T-helper 17 cell (primary cell): ENCODE measurements at regions not wholly inside any gene's neighbourhood (a gene's known extent, or its start where the extent isn't known, plus 50 kb on each side); places are given as distances from the start of the nearest gene placed in this dataset.
"Not testable (repeated sequence)": the region's sequence is repeated elsewhere in the genome, so short reads cannot be mapped to it uniquely, and the experiment has no call there.

ENCODE experiments used
- ATAC-seq: fragments of 150-1000 bp; cut with Tn5 transposase; 2 replicates; pipeline ENCODE4 v1.10.0; 2021; ENCODE audit warnings: mild to moderate bottlenecking, moderate library complexity
- DNase-seq, 3 donors: peaks; one replicate each; pipeline versions ENCODE4 v3.0.0 to v3.0.0-alpha.2; 2020 to 2021
- H3K9me3 ChIP-seq: one replicate; pipeline ENCODE4 v1.7.0; 2013; ENCODE audit warnings: low read length, mild to moderate bottlenecking; ENCODE audit not compliant: control insufficient read depth, poor library complexity, severe bottlenecking
- H3K27ac Mint-ChIP-seq: one replicate; pipeline ENCODE4 v1.8.0; 2022; ENCODE audit warnings: mild to moderate bottlenecking, moderate library complexity, mixed read lengths
- H3K27me3 Mint-ChIP-seq: one replicate; pipeline ENCODE4 v1.8.0; 2022; ENCODE audit warnings: mixed read lengths
- H3K36me3 Mint-ChIP-seq: one replicate; pipeline ENCODE4 v1.8.0; 2022; ENCODE audit warnings: low read depth, mixed read lengths
- H3K4me1 Mint-ChIP-seq: one replicate; pipeline ENCODE4 v1.8.0; 2022; ENCODE audit warnings: mild to moderate bottlenecking, mixed read lengths
- H3K4me3 Mint-ChIP-seq: one replicate; pipeline ENCODE4 v1.8.0; 2022; ENCODE audit warnings: mild to moderate bottlenecking, moderate library complexity, mixed read lengths

DNA sequence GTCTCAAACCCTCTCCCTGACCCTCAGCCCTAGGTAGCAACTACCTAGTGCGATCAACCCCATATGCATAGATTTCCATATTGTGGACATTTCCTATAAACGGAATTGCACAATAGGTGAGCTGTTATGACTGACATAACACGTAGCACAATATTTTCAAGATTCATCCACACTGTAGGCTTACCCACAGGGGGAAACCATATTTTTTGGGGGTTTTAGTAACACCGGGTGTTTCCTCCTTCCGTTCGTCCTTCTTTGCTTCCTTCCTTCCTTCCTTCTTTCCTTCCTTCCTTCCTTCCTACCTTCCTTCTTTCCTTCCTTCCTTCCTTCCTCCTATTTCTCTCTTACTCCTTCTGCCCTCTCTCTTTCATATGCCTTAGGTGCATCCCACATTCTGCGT, 524.2 kb downstream of the CWH43 start:
- not testable (repeated sequence) for H3K4me1 Mint-ChIP-seq, H3K27me3 Mint-ChIP-seq, ATAC-seq, H3K4me3 Mint-ChIP-seq, H3K36me3 Mint-ChIP-seq, H3K9me3 ChIP-seq, DNase-seq, H3K27ac Mint-ChIP-seq

DNA sequence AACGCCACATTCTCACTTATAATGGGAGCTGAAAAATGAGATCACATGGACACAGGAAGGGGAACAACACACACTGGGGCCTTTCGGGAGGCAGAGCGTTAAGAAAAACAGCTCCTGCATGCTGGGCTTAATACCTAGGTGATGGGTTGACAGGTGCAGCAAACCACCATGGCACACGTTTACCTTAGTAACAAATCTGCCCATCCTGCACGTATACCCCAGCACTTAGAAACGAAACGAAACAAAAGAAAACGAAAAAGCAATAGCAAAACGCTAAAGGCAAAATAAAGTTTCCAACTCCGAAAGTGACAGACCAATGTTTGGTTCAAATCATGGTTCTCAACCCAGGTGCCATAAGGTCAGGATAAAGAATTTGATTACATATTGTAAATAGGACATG, 525.3 kb downstream of the CWH43 start:
- ATAC-seq, H3K4me1 Mint-ChIP-seq, H3K27ac Mint-ChIP-seq, H3K27me3 Mint-ChIP-seq, H3K4me3 Mint-ChIP-seq, H3K9me3 ChIP-seq, H3K36me3 Mint-ChIP-seq, DNase-seq: not testable (repeated sequence)

DNA sequence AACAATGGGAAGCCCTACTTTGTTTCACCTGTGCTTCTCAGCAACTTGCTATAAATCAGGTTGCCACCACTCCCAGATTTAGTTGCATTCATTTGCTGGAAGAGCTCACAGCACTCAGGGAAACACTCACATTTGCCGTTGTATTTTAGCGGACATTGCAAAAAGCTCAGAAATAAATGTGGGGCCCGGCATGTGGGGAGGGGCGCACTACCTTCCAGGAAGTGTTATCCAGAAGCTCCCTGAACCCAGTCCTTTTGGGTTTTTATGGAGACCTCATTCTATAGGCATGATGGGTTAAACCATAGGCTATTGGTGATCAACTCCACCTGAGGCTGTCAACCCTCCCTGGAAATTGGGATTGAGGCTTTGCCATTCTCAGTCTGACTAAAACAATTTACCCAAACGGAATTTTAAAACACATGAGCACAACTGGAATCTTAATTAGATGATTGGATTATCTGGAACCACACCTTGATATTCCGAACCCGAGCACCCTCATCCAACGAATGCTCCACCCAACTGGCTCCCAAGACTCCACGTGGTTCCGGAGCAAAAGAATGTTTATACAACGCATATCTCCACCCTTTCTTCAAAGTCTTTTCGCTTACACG, 525.9 kb downstream of the CWH43 start:
- H3K27ac Mint-ChIP-seq, H3K9me3 ChIP-seq, H3K36me3 Mint-ChIP-seq, ATAC-seq, H3K4me1 Mint-ChIP-seq, H3K4me3 Mint-ChIP-seq, H3K27me3 Mint-ChIP-seq: not testable (repeated sequence)
- peak in 1 of 3 donors; percentile 12 for DNase-seq

DNA sequence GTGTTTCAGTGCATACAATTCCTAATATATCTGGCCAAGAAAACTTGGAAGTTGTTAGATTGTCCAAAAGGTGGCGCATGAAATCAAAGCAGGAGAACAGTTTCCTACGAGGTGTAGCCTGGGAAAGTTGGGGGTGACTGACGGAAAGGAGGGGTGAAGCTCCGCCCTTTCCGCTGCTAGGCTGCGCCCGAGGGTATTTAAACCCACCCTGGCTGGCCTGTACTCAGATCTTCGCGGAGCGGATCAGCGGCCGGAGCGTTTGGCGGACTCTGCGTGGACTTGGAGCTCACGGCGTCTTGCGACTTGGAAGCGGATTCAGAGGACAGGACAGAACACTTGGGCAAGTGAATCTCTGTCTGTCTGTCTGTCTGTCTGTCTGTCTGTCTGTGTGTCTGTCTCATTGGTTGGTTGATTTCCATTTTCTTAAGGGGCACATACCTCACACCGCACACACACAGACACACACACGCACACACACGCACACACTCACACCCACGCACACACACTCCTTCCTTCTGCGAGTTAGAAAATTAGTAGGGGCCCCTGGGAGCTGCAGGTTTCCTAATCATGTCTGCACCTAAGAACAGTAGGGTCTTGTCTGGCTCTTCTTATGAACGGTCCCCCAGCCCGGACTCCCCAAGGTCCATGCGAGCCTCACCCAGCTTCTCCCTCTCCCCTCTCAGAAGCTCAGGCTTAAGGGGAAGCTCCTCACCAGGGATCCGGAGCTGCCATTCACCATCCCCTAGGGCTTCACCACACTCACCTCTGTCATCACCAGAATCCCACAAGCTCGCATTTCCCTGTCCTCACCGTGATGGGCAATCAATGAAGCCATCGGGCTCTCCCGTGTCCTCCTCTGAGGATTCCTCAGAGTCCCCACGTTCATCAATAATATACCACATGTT, 526.8 kb downstream of the CWH43 start:
- H3K4me1 Mint-ChIP-seq, ATAC-seq, H3K4me3 Mint-ChIP-seq, H3K27me3 Mint-ChIP-seq, H3K27ac Mint-ChIP-seq, H3K36me3 Mint-ChIP-seq, H3K9me3 ChIP-seq: not testable (repeated sequence)
- peak in 1 of 3 donors; percentile 33 for DNase-seq

DNA sequence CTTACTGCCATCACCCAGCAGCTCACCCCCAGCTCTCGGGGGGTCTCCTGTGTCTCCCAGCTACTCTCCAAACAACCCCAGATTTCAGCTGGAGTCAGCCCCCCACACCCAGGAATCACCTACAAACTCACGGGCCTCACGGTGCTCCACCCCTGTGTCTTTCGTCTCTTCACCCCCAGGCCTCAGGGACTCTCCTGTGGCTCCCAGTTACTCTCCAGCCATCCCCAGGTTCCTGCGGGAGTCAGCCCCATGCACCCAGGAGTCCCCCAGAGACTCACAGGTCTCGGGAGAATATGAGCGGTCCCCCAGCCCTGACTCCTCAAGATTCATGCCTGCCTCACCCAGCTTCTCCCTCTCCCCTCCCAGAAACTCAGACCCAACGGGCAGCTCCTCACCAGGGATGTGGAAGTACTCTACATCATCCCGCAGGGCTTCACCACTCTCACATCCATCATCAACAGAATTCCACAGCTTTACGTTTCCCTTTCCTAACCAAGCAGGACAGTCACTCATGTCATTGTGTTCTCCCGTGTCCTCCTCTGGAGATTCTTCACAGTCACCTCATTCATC, 527.6 kb downstream of the CWH43 start:
- DNase-seq = peak in 1 of 3 donors; percentile 27
- not testable (repeated sequence) for H3K4me3 Mint-ChIP-seq, H3K9me3 ChIP-seq, H3K36me3 Mint-ChIP-seq, H3K27me3 Mint-ChIP-seq, H3K4me1 Mint-ChIP-seq, ATAC-seq, H3K27ac Mint-ChIP-seq

DNA sequence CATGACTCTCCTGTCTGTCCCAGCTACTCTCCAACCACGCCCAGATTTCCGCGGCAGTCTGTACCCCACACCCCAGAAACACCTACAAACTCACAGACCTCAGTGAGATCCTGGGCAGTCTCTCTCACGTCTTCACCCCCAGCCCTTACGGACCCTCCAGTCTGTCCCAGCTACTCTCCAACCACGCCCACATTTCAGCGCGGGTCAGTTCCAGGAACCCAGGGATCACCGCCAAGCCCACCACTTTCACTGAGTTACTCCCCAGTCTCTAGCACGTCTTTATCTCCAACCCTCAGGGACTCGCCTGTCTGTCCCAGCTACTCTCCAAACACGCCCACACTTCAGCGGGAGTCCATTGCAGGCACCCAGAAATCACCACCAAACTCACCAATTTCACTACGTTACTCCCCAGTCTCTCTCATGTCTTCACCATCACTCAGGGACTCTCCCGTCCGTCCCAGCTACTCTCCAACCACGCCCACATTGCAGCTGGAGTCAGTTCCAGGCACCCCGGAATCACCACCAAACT, 528.2 kb downstream of the CWH43 start:
- not testable (repeated sequence) for H3K36me3 Mint-ChIP-seq, H3K4me1 Mint-ChIP-seq, ATAC-seq, H3K27me3 Mint-ChIP-seq, H3K4me3 Mint-ChIP-seq, H3K9me3 ChIP-seq, H3K27ac Mint-ChIP-seq
- DNase-seq = peak in 1 of 3 donors; percentile 43

DNA sequence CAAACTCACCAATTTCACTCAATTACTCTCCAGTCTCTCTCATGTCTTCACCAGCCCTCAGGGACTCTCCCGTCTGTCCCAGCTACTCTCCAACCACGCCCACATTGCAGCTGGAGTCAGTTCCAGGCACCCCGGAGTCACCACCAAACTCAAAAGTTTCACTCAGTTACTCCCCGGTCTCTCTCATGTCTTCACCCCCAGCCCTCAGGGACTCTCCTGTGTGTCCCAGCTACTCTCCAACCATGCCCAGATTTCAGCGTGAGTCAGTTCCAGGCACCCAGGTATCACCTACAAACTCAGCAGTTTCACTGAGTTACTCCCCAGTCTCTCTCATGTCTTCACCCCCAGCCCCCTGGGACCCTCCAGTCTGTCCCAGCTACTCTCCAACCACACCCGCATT, 528.8 kb downstream of the CWH43 start:
- DNase-seq = peak in 1 of 3 donors; percentile 11
- H3K4me3 Mint-ChIP-seq, H3K27me3 Mint-ChIP-seq, H3K9me3 ChIP-seq, H3K4me1 Mint-ChIP-seq, H3K36me3 Mint-ChIP-seq, H3K27ac Mint-ChIP-seq, ATAC-seq: not testable (repeated sequence)

DNA sequence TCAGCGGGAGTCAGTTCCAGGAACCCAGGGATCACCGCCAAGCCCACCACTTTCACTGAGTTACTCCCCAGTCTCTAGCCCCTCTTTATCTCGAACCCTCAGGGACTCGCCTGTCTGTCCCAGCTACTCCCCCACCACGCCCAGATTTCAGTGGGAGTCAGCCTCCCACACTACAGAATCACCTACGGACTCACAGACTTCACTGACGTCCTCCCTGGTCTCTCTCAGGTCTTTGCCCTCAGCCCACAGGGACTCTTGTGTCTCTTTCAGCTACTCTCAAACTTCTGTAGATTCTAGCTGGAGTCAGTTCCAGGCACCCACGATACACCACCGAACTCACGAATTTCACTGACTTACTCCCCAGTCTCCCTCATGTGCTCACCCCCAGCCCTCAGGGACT, 529.2 kb downstream of the CWH43 start:
- H3K27me3 Mint-ChIP-seq, H3K27ac Mint-ChIP-seq, H3K9me3 ChIP-seq, H3K4me3 Mint-ChIP-seq, H3K4me1 Mint-ChIP-seq, H3K36me3 Mint-ChIP-seq, ATAC-seq, DNase-seq: not testable (repeated sequence)

DNA sequence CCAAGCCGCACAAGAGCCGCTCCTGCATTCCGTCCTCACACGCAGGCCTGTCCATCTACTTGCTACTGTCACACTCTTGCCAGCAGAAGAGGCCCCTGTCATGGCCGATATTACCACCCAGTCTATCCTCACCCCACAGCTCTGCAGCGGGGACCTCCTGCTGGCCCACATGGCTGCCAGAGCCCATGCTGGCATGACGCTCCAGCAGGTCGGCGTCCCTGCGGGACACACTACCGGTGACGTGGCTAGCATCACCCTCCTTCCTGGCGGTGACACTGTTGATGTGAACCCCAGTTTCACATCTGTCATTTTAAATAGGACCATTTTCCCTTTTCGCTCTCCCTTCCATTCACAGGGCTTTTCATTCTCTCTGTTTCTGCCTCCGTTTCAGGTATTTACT, 530.0 kb downstream of the CWH43 start:
- not testable (repeated sequence) for DNase-seq, H3K4me1 Mint-ChIP-seq, H3K27ac Mint-ChIP-seq, H3K36me3 Mint-ChIP-seq, ATAC-seq, H3K9me3 ChIP-seq, H3K27me3 Mint-ChIP-seq, H3K4me3 Mint-ChIP-seq

DNA sequence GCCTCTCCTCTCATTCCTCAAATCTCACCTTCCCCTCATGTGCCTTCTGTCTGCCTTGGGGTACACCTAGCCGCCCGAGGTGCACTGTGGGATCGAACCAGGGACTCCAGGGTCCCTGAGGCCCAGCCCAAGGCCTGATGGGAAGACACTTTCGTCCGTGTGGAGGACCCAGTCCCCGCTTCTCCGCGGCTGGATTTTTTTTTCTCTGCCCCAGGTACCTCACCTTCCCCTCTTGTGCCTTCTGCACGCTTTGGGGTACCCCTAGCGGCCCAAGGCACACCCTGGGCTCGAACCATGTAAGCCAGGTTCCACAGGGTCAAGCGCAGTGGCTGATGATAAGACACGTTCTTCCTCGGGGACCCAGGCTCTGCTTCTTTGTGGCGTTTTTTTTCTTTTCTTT, 530.7 kb downstream of the CWH43 start:
- H3K27me3 Mint-ChIP-seq = no peaks in the 10 kb centered on the region
- no peaks in the 10 kb centered on the region for H3K4me1 Mint-ChIP-seq
- no peak overlapping the region for H3K27ac Mint-ChIP-seq
- H3K36me3 Mint-ChIP-seq = peaks cover 2% of the 10 kb centered on the region
- H3K4me3 Mint-ChIP-seq = no peak overlapping the region
- ATAC-seq (no peak), DNase-seq (no peak)
- no peaks in the 10 kb centered on the region for H3K9me3 ChIP-seq

DNA sequence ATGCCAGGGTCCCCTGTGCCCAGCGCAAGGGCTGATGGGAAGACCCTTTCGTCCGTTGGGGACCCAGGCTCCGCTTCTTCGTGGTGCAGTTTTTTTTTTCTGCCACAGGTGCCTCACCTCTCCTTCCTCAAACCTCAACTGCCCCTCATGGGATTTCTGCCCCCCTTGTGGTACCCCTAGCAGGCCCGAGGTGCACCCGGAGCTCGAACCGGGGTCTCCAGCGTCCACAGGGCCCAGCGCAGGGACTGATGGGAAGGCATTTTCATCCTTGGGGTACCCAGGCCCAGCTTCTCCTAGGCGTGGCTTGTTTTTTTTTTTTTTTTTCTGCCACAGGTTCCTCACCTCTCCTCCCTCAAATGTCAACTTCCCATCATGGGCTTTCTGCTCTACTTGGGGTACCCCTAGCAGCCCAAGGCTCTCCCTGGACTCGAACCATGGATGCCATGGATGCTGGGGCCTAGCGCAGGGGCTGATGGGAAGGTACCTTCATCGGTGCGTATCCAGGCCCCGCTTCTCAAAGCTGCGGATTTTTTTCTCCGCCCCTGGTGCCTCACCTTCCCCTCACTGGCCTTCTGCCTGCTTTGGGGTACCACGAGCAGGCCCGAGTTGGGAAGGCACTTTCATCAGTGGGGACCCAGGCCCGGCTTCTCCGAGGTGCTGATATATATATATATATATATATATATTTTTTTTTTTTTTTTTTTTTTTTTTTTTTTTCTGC, 531.6 kb downstream of the CWH43 start:
- not testable (repeated sequence) for H3K9me3 ChIP-seq, H3K36me3 Mint-ChIP-seq, H3K4me3 Mint-ChIP-seq, H3K27me3 Mint-ChIP-seq, DNase-seq, H3K27ac Mint-ChIP-seq, ATAC-seq, H3K4me1 Mint-ChIP-seq

DNA sequence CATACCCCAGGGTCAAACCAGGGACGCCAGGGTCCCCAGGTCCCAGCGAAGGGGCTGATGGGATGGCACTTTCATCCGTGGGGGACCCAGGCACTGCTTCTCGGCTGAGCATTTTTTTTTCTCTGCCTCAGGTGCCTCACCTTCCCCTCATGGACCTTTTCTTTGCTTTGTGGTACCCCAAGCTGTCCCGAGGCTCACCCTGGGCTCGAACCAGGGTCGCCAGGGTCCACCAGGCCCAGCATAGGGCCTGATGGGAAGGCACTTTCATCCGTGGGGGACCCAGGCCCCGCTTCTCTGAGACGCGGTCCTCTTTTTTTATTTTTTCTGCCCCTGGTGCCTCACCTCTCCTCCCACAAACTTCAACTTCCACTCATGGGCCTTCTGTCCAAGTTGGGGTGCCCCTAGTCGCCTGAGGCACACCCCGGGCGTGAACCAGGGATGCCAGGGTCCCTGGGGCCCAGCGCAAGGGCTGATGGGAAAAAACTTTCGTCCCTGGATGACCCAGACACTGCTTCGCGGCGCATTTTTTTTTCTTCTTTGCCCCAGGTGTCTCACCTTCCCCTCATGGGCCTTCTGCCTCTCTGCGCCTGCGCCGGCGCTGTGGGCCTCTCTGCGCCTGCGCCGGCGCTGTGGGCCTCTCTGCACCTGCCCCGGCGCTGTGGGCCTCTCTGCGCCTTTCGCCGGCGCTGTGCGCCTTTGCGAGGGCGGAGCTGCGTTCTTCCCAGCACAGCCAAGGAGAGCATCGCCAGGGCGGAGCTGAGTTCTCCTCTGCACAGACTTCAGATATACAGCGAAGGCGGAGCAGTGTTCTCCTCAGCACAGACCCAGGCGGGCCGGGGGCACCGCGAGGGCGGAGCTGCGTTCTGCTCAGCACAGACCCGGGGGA, 533.3 kb downstream of the CWH43 start:
- H3K27me3 Mint-ChIP-seq, H3K4me3 Mint-ChIP-seq, H3K27ac Mint-ChIP-seq, H3K36me3 Mint-ChIP-seq, DNase-seq, H3K9me3 ChIP-seq, ATAC-seq, H3K4me1 Mint-ChIP-seq: not testable (repeated sequence)
